ENCODE measurements at regions not wholly inside any gene's neighbourhood (a gene's known extent, or its start where the extent isn't known, plus 50 kb on each side); places are given as distances from the start of the nearest gene placed in this dataset.

DNA sequence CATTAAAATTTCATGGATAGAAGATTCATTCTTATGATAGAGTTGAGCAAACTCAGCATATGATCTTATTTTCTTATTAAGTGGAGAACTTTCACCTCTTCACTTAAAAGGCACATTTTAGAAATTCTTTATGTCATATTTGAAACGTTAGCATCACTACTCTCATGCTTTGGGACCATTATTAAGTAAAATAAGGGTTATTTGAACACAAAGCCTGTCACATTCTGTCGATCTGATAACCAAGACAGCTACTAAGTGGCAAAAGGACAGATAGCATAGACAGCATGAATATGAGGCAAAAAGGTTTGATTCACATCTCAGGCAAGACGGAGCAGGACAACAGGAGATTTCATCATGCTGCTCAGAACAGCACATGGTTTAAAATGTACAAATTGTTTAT is 247.6 kb upstream of the ANO3 start:
- CTCF ChIA-PET: no interaction called here
- DNase-seq (ENCODE audit: low spot score): no peak
- no peak overlapping the region for H3K27ac ChIP-seq
- POLR2A ChIA-PET (ENCODE audit: low non-redundant PET): no interaction called here
- TF ChIP-seq, protein P1, sequence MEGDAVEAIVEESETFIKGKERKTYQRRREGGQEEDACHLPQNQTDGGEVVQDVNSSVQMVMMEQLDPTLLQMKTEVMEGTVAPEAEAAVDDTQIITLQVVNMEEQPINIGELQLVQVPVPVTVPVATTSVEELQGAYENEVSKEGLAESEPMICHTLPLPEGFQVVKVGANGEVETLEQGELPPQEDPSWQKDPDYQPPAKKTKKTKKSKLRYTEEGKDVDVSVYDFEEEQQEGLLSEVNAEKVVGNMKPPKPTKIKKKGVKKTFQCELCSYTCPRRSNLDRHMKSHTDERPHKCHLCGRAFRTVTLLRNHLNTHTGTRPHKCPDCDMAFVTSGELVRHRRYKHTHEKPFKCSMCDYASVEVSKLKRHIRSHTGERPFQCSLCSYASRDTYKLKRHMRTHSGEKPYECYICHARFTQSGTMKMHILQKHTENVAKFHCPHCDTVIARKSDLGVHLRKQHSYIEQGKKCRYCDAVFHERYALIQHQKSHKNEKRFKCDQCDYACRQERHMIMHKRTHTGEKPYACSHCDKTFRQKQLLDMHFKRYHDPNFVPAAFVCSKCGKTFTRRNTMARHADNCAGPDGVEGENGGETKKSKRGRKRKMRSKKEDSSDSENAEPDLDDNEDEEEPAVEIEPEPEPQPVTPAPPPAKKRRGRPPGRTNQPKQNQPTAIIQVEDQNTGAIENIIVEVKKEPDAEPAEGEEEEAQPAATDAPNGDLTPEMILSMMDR (conservative IDR thresholded peaks at IDR 0.05; ENCODE audit: low read depth): no peak

DNA sequence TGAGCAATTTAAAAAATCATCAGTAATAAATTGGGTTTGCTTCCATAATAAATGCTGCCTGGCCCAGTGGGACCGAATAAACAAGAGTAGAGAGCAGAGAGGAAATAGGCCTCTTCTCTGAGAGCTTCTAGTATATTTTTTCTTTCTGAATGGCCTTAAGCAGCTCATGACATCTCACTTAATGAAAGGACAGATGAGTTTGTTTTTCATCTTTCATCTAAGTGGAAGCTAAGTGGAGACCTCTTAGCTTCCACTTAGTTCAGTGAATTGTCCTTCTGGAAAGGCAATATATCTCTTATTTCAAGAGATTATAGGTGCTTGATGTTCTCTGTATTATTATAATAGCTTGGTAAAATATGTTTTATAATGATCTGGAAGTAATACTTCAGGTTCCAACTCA is 245.9 kb upstream of the ANO3 start:
- no peak for DNase-seq (ENCODE audit: low spot score)
- TF ChIP-seq, protein P1 (conservative IDR thresholded peaks at IDR 0.05; ENCODE audit: low read depth): no peak
- ChIA-PET POLR2A (ENCODE audit: low non-redundant PET) (no interaction called here), CTCF (no interaction called here)
- H3K27ac ChIP-seq: no peak overlapping the region

DNA sequence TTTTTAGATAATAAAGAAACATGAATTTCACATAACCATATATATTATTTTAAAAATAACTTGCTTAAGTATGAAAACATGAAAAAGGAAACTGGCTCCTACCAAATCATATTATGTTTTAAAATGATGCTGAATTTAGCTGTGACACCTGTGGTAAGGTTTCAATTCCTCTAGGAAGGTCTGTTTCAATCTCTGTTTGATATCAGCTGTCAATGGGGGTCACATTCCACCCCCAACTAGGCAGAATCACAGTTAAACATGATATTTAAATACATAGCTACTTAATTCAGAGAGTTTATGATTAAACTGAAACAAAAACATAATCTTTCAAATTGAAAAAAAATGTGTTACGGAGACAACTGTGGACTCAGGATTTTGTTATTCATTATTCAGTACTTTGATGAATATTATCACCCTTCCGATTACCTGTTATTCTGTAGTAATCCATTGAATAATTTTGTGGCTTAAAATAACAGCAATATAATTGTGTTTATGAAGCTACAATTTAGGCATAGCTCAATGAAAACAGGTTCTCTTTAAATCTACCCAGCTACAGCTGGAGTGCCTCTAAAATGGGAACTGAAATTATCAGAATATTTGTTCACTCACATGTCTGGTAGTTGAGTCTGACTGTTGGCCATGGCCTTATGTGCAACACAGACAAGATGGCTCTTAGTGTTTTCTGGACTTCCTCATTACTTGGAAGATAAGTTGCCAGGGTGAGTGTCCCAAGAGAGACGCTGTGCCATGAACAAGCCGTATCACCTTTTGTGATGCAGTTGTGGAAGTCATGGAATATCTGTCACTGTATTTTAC is 244.6 kb upstream of the ANO3 start:
- POLR2A ChIA-PET (ENCODE audit: low non-redundant PET): no interaction called here
- TF ChIP-seq, protein P1 (conservative IDR thresholded peaks at IDR 0.05; ENCODE audit: low read depth): no peak
- no peak for DNase-seq (ENCODE audit: low spot score)
- CTCF ChIA-PET: no interaction called here
- no peak overlapping the region for H3K27ac ChIP-seq

DNA sequence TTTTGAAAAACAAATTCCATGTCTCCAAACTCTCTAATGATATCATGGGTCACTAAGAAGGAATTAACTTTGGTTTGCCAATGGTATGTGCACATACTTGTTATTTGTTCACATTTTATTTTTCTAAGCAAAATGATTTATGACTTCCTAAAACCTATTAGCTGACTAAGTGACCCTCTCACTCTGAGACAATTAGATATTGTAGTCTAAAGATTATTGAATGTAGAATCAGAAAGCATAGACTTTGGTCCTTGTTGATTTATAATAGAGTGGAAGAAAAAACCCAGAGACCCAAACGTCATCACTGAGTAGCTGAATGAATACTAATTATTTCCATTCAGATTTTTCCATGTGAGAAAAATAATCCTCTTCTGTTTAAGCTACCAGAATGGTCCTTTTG is 243.5 kb upstream of the ANO3 start:
- ChIA-PET POLR2A (ENCODE audit: low non-redundant PET) (no interaction called here), CTCF (no interaction called here)
- TF ChIP-seq, protein P1 (conservative IDR thresholded peaks at IDR 0.05; ENCODE audit: low read depth): no peak
- no peak overlapping the region for H3K27ac ChIP-seq
- DNase-seq (ENCODE audit: low spot score): peak; percentile 5

DNA sequence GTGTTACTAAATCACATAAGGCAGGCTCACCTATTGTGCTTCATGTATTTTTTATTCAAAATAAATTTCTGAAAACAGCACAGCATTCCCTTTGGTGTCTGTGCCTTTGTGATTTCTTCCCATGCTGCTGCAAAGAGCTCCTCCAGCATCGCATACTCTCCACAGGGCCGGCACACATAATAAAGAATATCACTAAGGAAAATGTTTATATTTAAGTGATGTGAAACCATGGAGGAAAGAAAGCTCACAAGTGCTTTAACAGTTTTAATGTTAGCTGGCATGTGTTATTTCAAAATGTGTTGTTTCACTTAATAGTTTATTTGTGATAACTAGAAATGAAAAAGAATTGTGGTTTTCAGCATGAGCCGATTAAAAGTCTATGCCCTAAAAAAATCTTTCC is 241.3 kb upstream of the ANO3 start:
- H3K27ac ChIP-seq: no peak overlapping the region
- no peak for DNase-seq (ENCODE audit: low spot score)
- TF ChIP-seq, protein P1 (conservative IDR thresholded peaks at IDR 0.05; ENCODE audit: low read depth): no peak
- CTCF ChIA-PET: no interaction called here
- POLR2A ChIA-PET (ENCODE audit: low non-redundant PET): no interaction called here

DNA sequence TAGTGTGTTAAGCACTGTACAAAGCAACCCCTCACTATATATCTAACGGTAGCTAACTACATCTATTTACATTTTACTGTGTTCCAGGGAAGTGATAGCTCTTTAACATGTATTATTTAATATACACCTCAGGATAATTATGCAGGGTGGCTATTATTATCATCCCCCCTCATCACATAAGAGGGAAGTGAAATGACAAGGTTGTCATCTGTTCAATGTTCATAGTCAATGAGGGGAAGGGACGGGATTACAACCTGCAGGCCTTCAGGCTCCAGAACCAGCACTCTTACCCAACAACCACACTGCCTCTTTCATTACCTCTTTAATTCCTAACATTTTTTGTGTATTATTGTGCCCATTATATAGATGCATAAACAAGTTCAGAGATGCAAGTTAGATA is 238.7 kb upstream of the ANO3 start:
- DNase-seq (ENCODE audit: low spot score): no peak
- CTCF ChIA-PET: interaction anchor here (0.6 to 0.7 kb wide), 2 partner anchors 11 to 788 kb away, joined by 3 to 6 read pairs; no protein-coding TSS in a partner anchor
- POLR2A ChIA-PET (ENCODE audit: low non-redundant PET): no interaction called here
- no peak overlapping the region for H3K27ac ChIP-seq
- TF ChIP-seq, protein P1 (conservative IDR thresholded peaks at IDR 0.05; ENCODE audit: low read depth): no peak

Data from RWPE1 (cell line).